ENCODE measurements at regions not wholly inside any gene's neighbourhood (a gene's known extent, or its start where the extent isn't known, plus 50 kb on each side); places are given as distances from the start of the nearest gene placed in this dataset.

GRCh38 chr7:132035517-132036362 lies 479.3 kb upstream of the PODXL start:
- POLR2A ChIA-PET (ENCODE audit: unreplicated experiment), result no interaction called here
- DNase-seq (peak; percentile 12), ATAC-seq (no peak; the same call in 1 of the 2 replicates)
- Histone ChIP-seq H3K4me2 (ENCODE audit: low read length) (no peak overlapping the region), H4K20me1 (ENCODE audit: low read length) (no peaks in the 10 kb centered on the region), H3F3A (ENCODE audit: low read length, unreplicated experiment) (no peaks in the 10 kb centered on the region), H3K9me2 (replicated peaks; ENCODE audit: low read length) (no peaks in the 10 kb centered on the region), H3K4me1 (ENCODE audit: insufficient read depth, low read length) (peaks cover 4% of the 10 kb centered on the region), H3K9ac (ENCODE audit: low read length) (no peak overlapping the region), H3K27me3 (ENCODE audit: low read length) (no peaks in the 10 kb centered on the region; the same call in 1 of the 2 replicates), H3K9me3 (ENCODE audit: low read length) (no peaks in the 10 kb centered on the region), H3K36me3 (ENCODE audit: low read depth, low read length) (no peaks in the 10 kb centered on the region), H2AFZ (ENCODE audit: low read length) (no peak overlapping the region), H3K4me3 (ENCODE audit: low read length) (no peak overlapping the region), H3K79me2 (ENCODE audit: low read length) (no peaks in the 10 kb centered on the region), H3K27ac (ENCODE audit: low read length) (no peak overlapping the region)
- no peak for TF ChIP-seq EZH2phosphoT487 (IDR thresholded peaks at IDR 0.05; ENCODE audit: borderline replicate concordance, low read length)
- TF ChIP-seq, protein P1, sequence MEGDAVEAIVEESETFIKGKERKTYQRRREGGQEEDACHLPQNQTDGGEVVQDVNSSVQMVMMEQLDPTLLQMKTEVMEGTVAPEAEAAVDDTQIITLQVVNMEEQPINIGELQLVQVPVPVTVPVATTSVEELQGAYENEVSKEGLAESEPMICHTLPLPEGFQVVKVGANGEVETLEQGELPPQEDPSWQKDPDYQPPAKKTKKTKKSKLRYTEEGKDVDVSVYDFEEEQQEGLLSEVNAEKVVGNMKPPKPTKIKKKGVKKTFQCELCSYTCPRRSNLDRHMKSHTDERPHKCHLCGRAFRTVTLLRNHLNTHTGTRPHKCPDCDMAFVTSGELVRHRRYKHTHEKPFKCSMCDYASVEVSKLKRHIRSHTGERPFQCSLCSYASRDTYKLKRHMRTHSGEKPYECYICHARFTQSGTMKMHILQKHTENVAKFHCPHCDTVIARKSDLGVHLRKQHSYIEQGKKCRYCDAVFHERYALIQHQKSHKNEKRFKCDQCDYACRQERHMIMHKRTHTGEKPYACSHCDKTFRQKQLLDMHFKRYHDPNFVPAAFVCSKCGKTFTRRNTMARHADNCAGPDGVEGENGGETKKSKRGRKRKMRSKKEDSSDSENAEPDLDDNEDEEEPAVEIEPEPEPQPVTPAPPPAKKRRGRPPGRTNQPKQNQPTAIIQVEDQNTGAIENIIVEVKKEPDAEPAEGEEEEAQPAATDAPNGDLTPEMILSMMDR (conservative IDR thresholded peaks at IDR 0.05; ENCODE audit: low read depth, low read length), result no peak
- no peak for TF ChIP-seq EZH2 (IDR thresholded peaks at IDR 0.05; ENCODE audit: low read length, unreplicated experiment)
- no TSS peak for BruUV-seq (replicated peaks)
- CTCF ChIA-PET, result no interaction called here
- intact Hi-C loops (cut with micrococcal nuclease), result no loop called here

DNA sequence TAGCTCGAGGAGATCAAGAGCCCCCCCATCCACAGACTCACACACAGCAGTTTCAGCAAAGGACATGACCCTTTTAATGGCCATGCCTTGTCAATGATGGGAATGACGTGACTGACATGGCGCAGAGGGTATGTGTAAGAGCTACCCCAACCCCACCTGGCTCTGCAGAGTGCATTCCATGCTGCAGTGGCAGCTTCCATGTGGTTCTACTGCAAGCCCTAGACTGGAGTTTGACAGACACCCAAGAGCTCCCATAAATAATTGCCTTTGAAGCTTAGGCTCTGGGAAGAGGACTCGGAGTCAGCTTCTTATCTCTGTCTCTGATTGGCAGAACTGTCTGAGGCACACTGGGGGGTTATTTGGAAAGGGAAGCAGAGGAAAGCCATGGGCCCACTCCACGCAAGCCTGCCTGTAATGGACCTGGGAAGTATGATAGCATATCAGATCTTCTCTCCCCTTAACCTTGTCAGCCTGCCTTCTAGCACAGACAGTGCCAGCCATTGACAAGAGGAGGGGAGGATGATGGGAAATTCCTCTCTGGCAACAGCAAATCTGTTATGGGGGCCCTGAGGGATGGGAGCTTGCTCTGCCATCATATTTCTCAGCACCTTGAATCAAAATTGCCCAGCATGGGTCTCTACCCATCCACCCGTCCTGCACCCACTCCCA lies 478.5 kb upstream of the PODXL start:
- Histone ChIP-seq H3K9ac (ENCODE audit: low read length) (no peak overlapping the region), H4K20me1 (ENCODE audit: low read length) (no peaks in the 10 kb centered on the region), H3K79me2 (ENCODE audit: low read length) (no peaks in the 10 kb centered on the region), H3K4me3 (ENCODE audit: low read length) (no peak overlapping the region), H2AFZ (ENCODE audit: low read length) (no peak overlapping the region), H3K4me2 (ENCODE audit: low read length) (no peak overlapping the region), H3K27me3 (ENCODE audit: low read length) (no peaks in the 10 kb centered on the region; the same call in 1 of the 2 replicates), H3F3A (ENCODE audit: low read length, unreplicated experiment) (no peaks in the 10 kb centered on the region), H3K4me1 (ENCODE audit: insufficient read depth, low read length) (peaks cover 13% of the 10 kb centered on the region), H3K9me3 (ENCODE audit: low read length) (no peaks in the 10 kb centered on the region), H3K36me3 (ENCODE audit: low read depth, low read length) (no peaks in the 10 kb centered on the region), H3K9me2 (replicated peaks; ENCODE audit: low read length) (no peaks in the 10 kb centered on the region), H3K27ac (ENCODE audit: low read length) (no peak overlapping the region)
- CTCF ChIA-PET, result no interaction called here
- POLR2A ChIA-PET (ENCODE audit: unreplicated experiment), result no interaction called here
- DNase-seq, result no peak
- ATAC-seq, result no peak
- BruUV-seq (replicated peaks), result no TSS peak
- intact Hi-C loops (cut with micrococcal nuclease), result no loop called here
- no peak for TF ChIP-seq EZH2 (IDR thresholded peaks at IDR 0.05; ENCODE audit: low read length, unreplicated experiment)

- CTCF ChIA-PET, result no interaction called here
- intact Hi-C loops (cut with micrococcal nuclease), result no loop called here
Observed at GRCh38 chr7:132030883-132031282, 474.5 kb upstream of the PODXL start.

More at GRCh38 chr7:132030883-132031282, 474.5 kb upstream of the PODXL start:
- no peak overlapping the region for H2AFZ ChIP-seq (ENCODE audit: low read length)
- H3K27ac ChIP-seq (ENCODE audit: low read length), result peak overlapping the region; percentile 51
- no peak overlapping the region for H3K4me3 ChIP-seq (ENCODE audit: low read length)
- H3K9me3 ChIP-seq (ENCODE audit: low read length), result no peaks in the 10 kb centered on the region
- H3K9me2 ChIP-seq (replicated peaks; ENCODE audit: low read length), result no peaks in the 10 kb centered on the region
- POLR2A ChIA-PET (ENCODE audit: unreplicated experiment), result interaction anchor here (0.6 kb wide), 1 partner anchor 1162 kb away, joined by 3 read pairs; no protein-coding TSS in a partner anchor
- H3K4me1 ChIP-seq (ENCODE audit: insufficient read depth, low read length), result peaks cover 32% of the 10 kb centered on the region
- ATAC-seq, result peak; percentile 49
- no TSS peak for BruUV-seq (replicated peaks)
- no peaks in the 10 kb centered on the region for H3K27me3 ChIP-seq (ENCODE audit: low read length)
- no peaks in the 10 kb centered on the region for H4K20me1 ChIP-seq (ENCODE audit: low read length)
- H3K36me3 ChIP-seq (ENCODE audit: low read depth, low read length), result no peaks in the 10 kb centered on the region
- peak; percentile 81 for DNase-seq
- no peak overlapping the region for H3K9ac ChIP-seq (ENCODE audit: low read length)
- peak overlapping the region; percentile 55 for H3K4me2 ChIP-seq (ENCODE audit: low read length)
- H3K79me2 ChIP-seq (ENCODE audit: low read length), result no peaks in the 10 kb centered on the region
- TF ChIP-seq, protein P1 (conservative IDR thresholded peaks at IDR 0.05; ENCODE audit: low read depth, low read length), result no peak
- no peak for TF ChIP-seq EZH2phosphoT487 (IDR thresholded peaks at IDR 0.05; ENCODE audit: borderline replicate concordance, low read length)
- TF ChIP-seq EZH2 (IDR thresholded peaks at IDR 0.05; ENCODE audit: low read length, unreplicated experiment), result no peak
- no peaks in the 10 kb centered on the region for H3F3A ChIP-seq (ENCODE audit: low read length, unreplicated experiment)
